ENCODE measurements at regions not wholly inside any gene's neighbourhood (a gene's known extent, or its start where the extent isn't known, plus 50 kb on each side); places are given as distances from the start of the nearest gene placed in this dataset.

- DNase-seq, result no peak
These were observed 549.5 kb upstream of the ARRDC4 start for GRCh38 chr15:97410897-97411575.

DNA sequence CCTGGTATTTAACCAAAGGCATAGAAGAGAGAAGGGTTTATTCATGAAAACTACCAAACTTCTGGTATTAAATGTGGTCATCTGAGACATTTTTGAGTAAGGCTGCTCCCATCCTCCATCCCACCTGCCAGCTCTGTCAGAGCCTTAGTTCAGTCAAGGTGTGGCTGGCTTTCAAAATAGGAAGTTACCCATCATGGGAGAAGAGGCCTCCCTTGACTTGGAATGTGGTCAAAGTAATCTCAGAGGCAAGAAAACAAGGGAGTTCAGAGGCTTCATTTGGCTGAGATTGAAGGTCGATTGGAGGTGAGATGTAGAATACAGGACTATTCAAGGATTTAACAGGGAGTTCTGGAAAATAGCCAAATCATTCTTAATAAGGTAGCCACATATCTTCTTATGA, 540.4 kb upstream of the ARRDC4 start:
- DNase-seq, result no peak

DNA sequence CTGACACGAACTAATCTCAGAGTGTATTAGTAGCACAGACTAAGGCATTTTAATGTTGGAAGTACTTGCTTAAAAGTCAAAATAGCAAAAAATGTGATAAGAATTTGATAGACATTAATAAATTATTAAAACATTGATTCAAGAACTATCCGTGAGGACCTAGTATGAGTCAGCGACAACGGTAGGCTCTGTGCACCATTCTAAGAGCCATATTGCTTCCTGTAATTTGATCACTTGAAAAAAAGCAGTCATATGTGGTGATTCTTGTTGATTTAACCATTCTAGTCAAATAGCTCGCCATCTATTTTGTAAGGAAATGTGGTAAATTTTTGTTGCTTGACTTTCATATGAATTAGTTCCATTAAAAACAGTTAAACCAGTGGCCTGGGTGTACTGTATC, 534.9 kb upstream of the ARRDC4 start:
- no peak for DNase-seq

GRCh38 chr15:97443101-97443500, 517.4 kb upstream of the ARRDC4 start:
- DNase-seq, result no peak

- DNase-seq, result no peak
These were observed 514.4 kb upstream of the ARRDC4 start for GRCh38 chr15:97446138-97446537.

DNA sequence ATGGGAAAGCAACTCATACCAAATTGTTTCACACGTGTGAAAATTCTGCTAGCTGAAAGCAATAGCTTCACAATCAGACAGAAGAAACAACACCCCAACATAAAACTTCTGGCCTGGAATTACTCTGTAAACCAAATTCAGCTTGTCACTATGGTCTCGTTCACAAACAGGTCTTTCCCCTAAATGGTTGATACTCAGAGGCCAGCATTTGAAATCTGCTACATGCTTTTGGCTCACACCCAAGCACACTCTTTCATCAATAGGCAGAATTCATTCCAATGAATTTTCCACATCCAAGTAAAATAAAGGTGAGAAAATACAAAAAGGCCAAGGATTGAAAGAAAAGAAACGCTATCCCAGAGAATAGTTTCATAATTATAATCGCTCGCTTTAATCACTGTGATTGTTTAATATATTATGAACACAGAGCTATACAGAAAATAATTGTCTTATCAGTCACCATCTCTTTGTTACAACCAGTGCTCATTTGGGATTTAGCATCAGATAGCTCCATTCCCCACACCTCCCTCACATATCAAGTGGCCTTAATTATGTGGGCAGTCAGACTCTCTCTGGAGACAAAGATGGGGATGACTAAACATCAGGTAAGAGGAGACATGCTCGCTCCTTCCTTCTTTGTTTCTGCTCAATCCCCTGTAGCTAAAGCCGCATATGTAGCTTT, 503.8 kb upstream of the ARRDC4 start:
- no peak for DNase-seq

GRCh38 chr15:97457203-97457847, 503.2 kb upstream of the ARRDC4 start:
- no peak for DNase-seq

DNA sequence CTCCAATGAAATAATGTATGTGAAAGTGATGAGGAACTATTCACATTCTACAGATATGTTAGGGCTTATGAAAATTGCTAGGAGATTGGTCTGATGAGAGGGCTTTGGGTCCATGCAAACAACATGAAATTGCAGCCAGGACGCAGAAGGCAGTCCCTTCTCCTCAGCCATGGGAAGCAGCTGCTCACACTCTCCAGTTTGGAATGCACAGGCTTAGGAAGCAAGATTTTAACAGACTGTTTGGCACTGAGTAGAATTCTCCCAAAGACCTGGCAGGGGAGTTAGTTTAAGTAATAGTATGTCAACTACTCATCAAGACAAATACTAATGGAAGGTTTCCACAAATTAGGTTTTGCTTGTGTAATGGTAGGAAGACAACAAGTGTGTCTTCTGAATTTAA, 500.7 kb upstream of the ARRDC4 start:
- no peak for DNase-seq

GRCh38 chr15:97461226-97461625, 499.3 kb upstream of the ARRDC4 start:
- no peak for DNase-seq

DNA sequence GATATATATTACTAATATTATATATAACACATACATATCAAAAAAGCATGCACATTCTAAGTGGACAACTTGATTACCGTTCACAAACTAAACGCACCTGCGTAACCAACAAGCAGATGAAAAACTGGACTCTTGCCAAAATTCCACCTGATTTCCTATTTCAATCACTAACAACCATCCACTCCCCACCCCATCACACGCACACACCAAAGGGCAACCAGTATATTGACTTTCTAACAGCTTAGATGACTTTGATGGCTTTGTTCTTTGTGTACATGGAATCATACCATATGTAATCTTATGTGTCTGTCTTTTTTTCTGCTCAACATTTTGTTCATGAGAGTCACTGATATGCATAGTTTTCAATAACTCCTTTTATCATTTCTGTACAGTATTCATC, 496.8 kb upstream of the ARRDC4 start:
- DNase-seq, result no peak

GRCh38 chr15:97470417-97470816, 490.1 kb upstream of the ARRDC4 start:
- DNase-seq, result no peak

DNA sequence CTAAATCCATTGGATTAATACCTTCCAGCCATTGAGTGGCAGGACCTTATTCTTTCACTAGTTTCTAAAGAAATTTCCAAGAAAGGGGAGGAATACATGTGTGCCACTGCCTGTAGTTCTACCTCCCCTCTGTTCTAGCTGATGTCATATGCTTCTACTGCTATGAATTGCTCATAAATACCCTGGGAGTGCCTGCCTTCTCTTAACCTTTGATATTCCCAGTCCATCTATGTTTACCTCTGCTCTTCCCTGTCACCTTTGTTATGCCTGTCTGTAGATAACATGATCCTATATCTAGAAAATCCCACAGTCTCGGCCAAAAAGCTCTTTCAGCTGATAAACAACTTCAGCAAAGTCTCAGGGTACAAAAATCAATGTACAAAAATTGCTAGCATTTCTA, 486.9 kb upstream of the ARRDC4 start:
- DNase-seq, result no peak

DNA sequence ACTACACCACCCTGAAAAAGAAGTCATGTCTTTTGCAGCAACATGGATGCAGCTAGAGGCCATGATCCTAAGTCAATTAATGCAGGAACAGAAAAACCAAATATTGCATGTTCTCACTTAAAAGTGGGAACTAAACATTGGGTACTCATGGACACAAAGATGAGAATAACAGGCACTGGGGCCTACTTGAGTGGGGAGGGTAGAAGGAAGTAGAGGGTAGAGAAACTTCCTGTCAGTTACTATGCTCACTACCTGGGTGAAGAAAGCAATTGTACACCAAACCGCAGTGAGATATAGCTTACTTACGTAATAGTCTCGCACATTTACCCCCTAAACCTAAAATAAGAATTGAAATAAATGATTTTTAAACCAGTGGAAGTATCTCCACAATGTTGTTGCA, 480.5 kb upstream of the ARRDC4 start:
- no peak for DNase-seq

- no peak for DNase-seq
These were observed 478.0 kb upstream of the ARRDC4 start for GRCh38 chr15:97482521-97482920.

- no peak for DNase-seq
These were observed 477.3 kb upstream of the ARRDC4 start for GRCh38 chr15:97483232-97483631.

GRCh38 chr15:97490429-97490828, 470.1 kb upstream of the ARRDC4 start:
- no peak for DNase-seq

GRCh38 chr15:97501291-97501690, 459.2 kb upstream of the ARRDC4 start:
- no peak for DNase-seq

GRCh38 chr15:97502038-97502437, 458.5 kb upstream of the ARRDC4 start:
- DNase-seq, result no peak

- no peak for DNase-seq
These were observed 456.3 kb upstream of the ARRDC4 start for GRCh38 chr15:97504031-97504792.

- DNase-seq, result no peak
These were observed 442.8 kb upstream of the ARRDC4 start for GRCh38 chr15:97517737-97518136.

- no peak for DNase-seq
These were observed 439.8 kb upstream of the ARRDC4 start for GRCh38 chr15:97520689-97521088.

DNA sequence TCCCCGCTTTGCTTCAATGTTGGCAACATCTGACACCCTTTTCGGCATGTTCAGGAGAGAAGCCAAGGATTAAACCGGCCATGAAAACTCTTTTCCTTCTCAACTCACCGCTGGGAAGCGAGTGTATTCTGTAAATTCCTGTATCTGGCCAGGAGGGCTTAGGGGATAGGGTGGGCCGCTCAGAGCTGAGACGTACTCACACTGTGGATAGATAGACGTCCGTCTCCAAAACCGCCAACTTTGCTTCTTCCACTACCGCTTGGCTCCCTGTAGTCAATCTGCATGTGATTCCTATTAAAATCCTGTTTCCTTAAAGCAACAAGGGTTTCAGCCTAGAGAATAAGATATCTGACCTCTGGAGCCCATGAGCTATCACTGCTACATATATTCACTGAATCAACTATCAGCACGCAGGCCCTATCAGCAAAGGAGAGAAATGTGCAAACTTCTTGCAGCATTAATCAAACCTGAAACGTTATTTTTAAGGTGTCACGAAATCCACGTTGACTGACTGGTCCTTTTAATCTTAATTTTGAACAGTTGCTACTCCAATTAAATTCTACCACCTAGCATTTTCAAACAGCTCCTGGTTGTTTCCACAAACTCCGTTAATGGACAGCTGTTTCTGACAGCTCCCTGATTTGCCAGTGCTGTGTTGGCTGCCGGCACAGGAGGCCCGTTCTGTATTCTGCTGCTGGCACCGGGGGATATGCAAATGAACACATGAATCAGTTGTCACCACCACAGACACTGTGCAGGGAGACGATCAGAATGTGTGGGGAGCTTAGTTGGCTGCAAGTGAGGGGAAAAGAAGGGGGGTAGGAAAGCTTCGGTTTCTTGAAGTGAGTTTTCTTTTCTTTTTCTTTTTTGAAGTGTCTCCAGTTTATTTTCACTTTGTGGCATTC, 438.9 kb upstream of the ARRDC4 start:
- peak; percentile 50 for DNase-seq

- no peak for DNase-seq
These were observed 438.2 kb upstream of the ARRDC4 start for GRCh38 chr15:97522347-97522746.
